Activated CD4-positive, alpha-beta T cell treated with anti-CD3 and anti-CD28 coated beads, Interleukin-10, Interleukin-2, amounts not matched to agents 100 ng/mL and 50 ng/mL, durations not matched to agents 16 hours and 8 hours (primary cell): ENCODE measurements at regions not wholly inside any gene's neighbourhood (a gene's known extent, or its start where the extent isn't known, plus 50 kb on each side); places are given as distances from the start of the nearest gene placed in this dataset.

ENCODE experiments used
- DNase-seq: peaks from one replicate; pipeline ENCODE4 v3.0.0-alpha.2; 2020

GRCh38 chr10:36349445-36350078, 707.5 kb upstream of the FZD8 start:
- DNase-seq, result no peak

- DNase-seq, result no peak
Measured at GRCh38 chr10:36345807-36346206, 703.7 kb upstream of the FZD8 start.

GRCh38 chr10:36345175-36345533, 703.1 kb upstream of the FZD8 start:
- DNase-seq, result no peak

GRCh38 chr10:36344240-36345174, 702.4 kb upstream of the FZD8 start:
- DNase-seq, result no peak

- no peak for DNase-seq
Measured at GRCh38 chr10:36342781-36343180, 700.7 kb upstream of the FZD8 start.

GRCh38 chr10:36341471-36341870, 699.4 kb upstream of the FZD8 start:
- DNase-seq, result no peak

GRCh38 chr10:36336315-36336714, 694.2 kb upstream of the FZD8 start:
- DNase-seq, result no peak

GRCh38 chr10:36333446-36333845, 691.4 kb upstream of the FZD8 start:
- no peak for DNase-seq

GRCh38 chr10:36332926-36333325, 690.8 kb upstream of the FZD8 start:
- no peak for DNase-seq

GRCh38 chr10:36331121-36331520, 689.0 kb upstream of the FZD8 start:
- DNase-seq, result no peak

- no peak for DNase-seq
Measured at GRCh38 chr10:36325815-36326214, 683.7 kb upstream of the FZD8 start.

GRCh38 chr10:36324831-36325230, 682.7 kb upstream of the FZD8 start:
- no peak for DNase-seq

GRCh38 chr10:36313142-36313541, 671.0 kb upstream of the FZD8 start:
- DNase-seq, result no peak

GRCh38 chr10:36303896-36304295, 661.8 kb upstream of the FZD8 start:
- DNase-seq, result no peak

- DNase-seq, result no peak
Measured at GRCh38 chr10:36302086-36302485, 660.0 kb upstream of the FZD8 start.

GRCh38 chr10:36301539-36301938, 659.4 kb upstream of the FZD8 start:
- no peak for DNase-seq

GRCh38 chr10:36301139-36301538, 659.0 kb upstream of the FZD8 start:
- DNase-seq, result no peak

GRCh38 chr10:36283827-36284226, 641.7 kb upstream of the FZD8 start:
- no peak for DNase-seq

GRCh38 chr10:36281831-36282331, 639.8 kb upstream of the FZD8 start:
- no peak for DNase-seq

- no peak for DNase-seq
Measured at GRCh38 chr10:36280890-36281499, 638.9 kb upstream of the FZD8 start.

- DNase-seq, result no peak
Measured at GRCh38 chr10:36280321-36280741, 638.2 kb upstream of the FZD8 start.

- no peak for DNase-seq
Measured at GRCh38 chr10:36278176-36278575, 636.1 kb upstream of the FZD8 start.

- DNase-seq, result no peak
Measured at GRCh38 chr10:36277459-36277858, 635.4 kb upstream of the FZD8 start.
